ENCODE measurements at regions not wholly inside any gene's neighbourhood (a gene's known extent, or its start where the extent isn't known, plus 50 kb on each side); places are given as distances from the start of the nearest gene placed in this dataset.

DNA sequence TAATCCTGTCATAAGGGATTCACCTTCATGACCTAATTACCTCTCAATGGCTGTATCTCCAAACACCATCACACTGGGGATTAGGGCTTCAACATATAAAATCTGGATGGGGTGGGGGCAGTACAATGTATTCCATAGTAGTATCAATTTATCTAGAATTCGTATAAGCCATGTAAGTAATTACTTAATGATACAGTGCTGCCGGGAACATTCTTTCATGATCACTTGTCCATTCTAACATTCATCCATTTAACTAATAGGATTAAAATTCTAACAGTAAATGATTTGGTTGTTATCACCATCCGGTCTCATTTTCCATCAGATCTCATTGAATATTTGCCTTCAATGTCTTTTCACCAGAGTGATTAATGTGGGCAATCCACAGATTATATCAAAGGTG is 1620.9 kb upstream of the TENM3 start:
- no peaks in the 10 kb centered on the region for H3K9me3 ChIP-seq (ENCODE audit: control insufficient read depth in 1 of 2, insufficient read depth in 1 of 2, low read depth in 1 of 2, low read length in 2 of 2)
- H3K4me1 ChIP-seq (ENCODE audit: control insufficient read depth in 1 of 2, insufficient read depth in 2 of 2, low read length in 2 of 2), result peaks cover under 1 to 2% of the 10 kb centered on the region in 2 experiments; a peak in 2 of 4 replicates
- no peak overlapping the region for H2AFZ ChIP-seq (ENCODE audit: low read depth, low read length, poor library complexity, severe bottlenecking)
- no peaks in the 10 kb centered on the region for H3K9me2 ChIP-seq (ENCODE audit: insufficient read depth)
- CTCF ChIA-PET, result no interaction called here
- DNase-seq (ENCODE audit: low read depth, low spot score), result no peak
- no peaks in the 10 kb centered on the region for H3K79me2 ChIP-seq (ENCODE audit: insufficient read depth, low read length)
- H3K36me3 ChIP-seq (ENCODE audit: control insufficient read depth in 1 of 2, insufficient read depth in 2 of 2, low read length in 2 of 2), result no peaks in the 10 kb centered on the region
- no peaks in the 10 kb centered on the region for H3K27me3 ChIP-seq (ENCODE audit: insufficient read depth, low read length)
- no peak overlapping the region for H3K4me2 ChIP-seq (ENCODE audit: low read length)
- no peak overlapping the region for H3K4me3 ChIP-seq (replicated peaks in 1 of 2; ENCODE audit: low read depth in 1 of 2, low read length in 2 of 2)
- intact Hi-C loops (cut with micrococcal nuclease), result no loop called here
- BruUV-seq (replicated peaks), result no TSS peak
- RAD21 ChIA-PET (ENCODE audit: low non-redundant PET in 1 of 2, low total read pairs in 2 of 2, uncharacterized antibody in 2 of 2, unreplicated experiment in 2 of 2), result no interaction called here
- ATAC-seq, result no peak
- no peak overlapping the region for H3K9ac ChIP-seq (ENCODE audit: low read length)
- no peaks in the 10 kb centered on the region; the same call in 1 of the 2 replicates for H4K20me1 ChIP-seq (ENCODE audit: insufficient read depth)
- POLR2A ChIA-PET, result no interaction called here
- H3K27ac ChIP-seq (ENCODE audit: low read depth, low read length), result no peak overlapping the region
- no peak for TF ChIP-seq CEBPB (IDR thresholded peaks at IDR 0.05; ENCODE audit: low read depth)
- no peak for TF ChIP-seq TCF7L2 (IDR thresholded peaks at IDR 0.05; ENCODE audit: borderline replicate concordance, extremely low read depth, insufficient read depth, insufficient read length)

DNA sequence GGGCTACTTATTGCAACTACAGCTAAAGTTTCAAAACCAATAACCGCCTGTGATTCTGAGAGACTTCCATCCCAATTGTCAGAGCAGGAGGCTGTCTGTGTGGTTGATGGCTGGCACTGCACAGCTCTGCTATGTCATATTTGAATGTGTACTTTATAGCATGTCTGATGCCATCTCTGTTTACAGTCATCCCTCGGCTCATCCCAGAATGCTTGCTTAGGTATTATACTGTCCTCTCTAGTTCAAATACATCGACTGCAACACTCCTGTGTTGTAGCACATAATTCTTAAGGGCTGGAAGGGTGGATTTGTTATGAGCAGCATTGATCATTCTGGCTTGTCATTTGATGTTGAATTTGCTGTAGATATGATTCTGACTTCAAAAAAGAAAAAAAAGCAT is 1617.5 kb upstream of the TENM3 start:
- Histone ChIP-seq H4K20me1 (ENCODE audit: insufficient read depth) (no peaks in the 10 kb centered on the region; the same call in 1 of the 2 replicates), H3K27ac (ENCODE audit: low read depth, low read length) (no peak overlapping the region), H3K9me3 (ENCODE audit: control insufficient read depth in 1 of 2, insufficient read depth in 1 of 2, low read depth in 1 of 2, low read length in 2 of 2) (no peaks in the 10 kb centered on the region), H3K4me3 (replicated peaks in 1 of 2; ENCODE audit: low read depth in 1 of 2, low read length in 2 of 2) (no peak overlapping the region), H3K4me2 (ENCODE audit: low read length) (no peak overlapping the region), H2AFZ (ENCODE audit: low read depth, low read length, poor library complexity, severe bottlenecking) (no peak overlapping the region), H3K27me3 (ENCODE audit: insufficient read depth, low read length) (no peaks in the 10 kb centered on the region), H3K79me2 (ENCODE audit: insufficient read depth, low read length) (no peaks in the 10 kb centered on the region), H3K9ac (ENCODE audit: low read length) (no peak overlapping the region), H3K9me2 (ENCODE audit: insufficient read depth) (no peaks in the 10 kb centered on the region), H3K36me3 (ENCODE audit: control insufficient read depth in 1 of 2, insufficient read depth in 2 of 2, low read length in 2 of 2) (no peaks in the 10 kb centered on the region), H3K4me1 (ENCODE audit: control insufficient read depth in 1 of 2, insufficient read depth in 2 of 2, low read length in 2 of 2) (no peaks in the 10 kb centered on the region)
- intact Hi-C loops (cut with micrococcal nuclease), result no loop called here
- ChIA-PET POLR2A (no interaction called here), CTCF (no interaction called here), RAD21 (ENCODE audit: low non-redundant PET in 1 of 2, low total read pairs in 2 of 2, uncharacterized antibody in 2 of 2, unreplicated experiment in 2 of 2) (no interaction called here)
- no peak for ATAC-seq
- TF ChIP-seq RAD21 (IDR thresholded peaks at IDR 0.05; ENCODE audit: low read depth) (no peak), ZFX (IDR thresholded peaks at IDR 0.05) (no peak), YY1 (IDR thresholded peaks at IDR 0.05; ENCODE audit: extremely low read depth, insufficient replicate concordance, low read depth, low read length) (no peak), SP1 (IDR thresholded peaks at IDR 0.05; ENCODE audit: low read depth) (no peak), TCF7L2 (IDR thresholded peaks at IDR 0.05; ENCODE audit: borderline replicate concordance, extremely low read depth, insufficient read depth, insufficient read length) (no peak), EZH2phosphoT487 (IDR thresholded peaks at IDR 0.05; ENCODE audit: borderline replicate concordance) (no peak), ZNF274 (IDR thresholded peaks at IDR 0.05; ENCODE audit: low read depth, low read length) (no peak), JUND (IDR thresholded peaks at IDR 0.05) (no peak), POLR2AphosphoS5 (IDR thresholded peaks at IDR 0.05; ENCODE audit: low read depth, low read length) (no peak), POLR2A (IDR thresholded peaks at IDR 0.05; ENCODE audit: borderline replicate concordance, extremely low read depth, insufficient read depth, insufficient read length) (no peak), EZH2 (IDR thresholded peaks at IDR 0.05) (no peak), EGR1 (IDR thresholded peaks at IDR 0.05; ENCODE audit: low read depth) (no peak), ELF1 (IDR thresholded peaks at IDR 0.05; ENCODE audit: borderline replicate concordance, low read depth) (no peak), SIN3A (IDR thresholded peaks at IDR 0.05; ENCODE audit: low read depth) (no peak), FOSL1 (IDR thresholded peaks at IDR 0.05; ENCODE audit: low read depth) (no peak), CEBPB (IDR thresholded peaks at IDR 0.05; ENCODE audit: low read depth) (no peak), CBX3 (IDR thresholded peaks at IDR 0.05; ENCODE audit: low read depth) (no peak)
- TF ChIP-seq, protein P1, sequence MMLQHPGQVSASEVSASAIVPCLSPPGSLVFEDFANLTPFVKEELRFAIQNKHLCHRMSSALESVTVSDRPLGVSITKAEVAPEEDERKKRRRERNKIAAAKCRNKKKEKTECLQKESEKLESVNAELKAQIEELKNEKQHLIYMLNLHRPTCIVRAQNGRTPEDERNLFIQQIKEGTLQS (IDR thresholded peaks at IDR 0.05), result no peak
- no TSS peak for BruUV-seq (replicated peaks)
- no peak for DNase-seq (ENCODE audit: low read depth, low spot score)

Measured in HCT116 (cell line).